Caco-2 (cell line): ENCODE measurements at regions not wholly inside any gene's neighbourhood (a gene's known extent, or its start where the extent isn't known, plus 50 kb on each side); places are given as distances from the start of the nearest gene placed in this dataset.

Experiments
- BruUV-seq: library from RNA; stranded (reverse); fragments of 400-500 nt; replicated peaks from 2 replicates; lab custom pipeline; 2021; lab: Mats Ljungman, UMichigan
- CTCF ChIA-PET: fragments of 300-600 bp; sonication (Branson Sonifier 250); formaldehyde crosslinking; loops from one replicate; lab custom pipeline; 2022; ENCODE audit warnings: antibody characterized with exemption; lab: Charles Lee
- POLR2A ChIA-PET: fragments of 300-600 bp; sonication (Branson Sonifier 250); formaldehyde crosslinking; loops from one replicate; lab custom pipeline; 2022; ENCODE audit warnings: antibody characterized with exemption; lab: Charles Lee
- DNase-seq, 2 experiments: peaks; one replicate each; pipeline versions ENCODE4 v3.0.0 to v3.0.0-alpha.2; 2020 to 2022
- H3K27me3 ChIP-seq: replicated peaks from 2 replicates; pipeline ENCODE4 v1.6.0; 2011; ENCODE audit warnings: low read length; ENCODE audit not compliant: control insufficient read depth, insufficient read depth
- H3K36me3 ChIP-seq: 2 replicates; pipeline ENCODE4 v1.5.1; 2011; ENCODE audit warnings: low read length; ENCODE audit not compliant: control insufficient read depth, insufficient read depth
- H3K4me1 ChIP-seq: fragments of 250-450 bp; sonication (Bioruptor Pico); 2 replicates; pipeline ENCODE4 v1.5.1; 2020; ENCODE audit warnings: mild to moderate bottlenecking
- H3K4me3 ChIP-seq: 2 replicates; pipeline ENCODE4 v1.5.1; 2011; ENCODE audit warnings: low read depth, mild to moderate bottlenecking, control low read depth, low read length
- H3K9me3 ChIP-seq: fragments of 250-450 bp; sonication (Bioruptor Pico); 2 replicates; pipeline ENCODE4 v1.5.1; 2020; ENCODE audit warnings: mild to moderate bottlenecking, moderate library complexity
- H3K27ac Mint-ChIP-seq: one replicate; pipeline ENCODE4 v1.8.0; 2022; ENCODE audit warnings: mixed read lengths; ENCODE audit not compliant: unreplicated experiment
- H3K27me3 Mint-ChIP-seq: one replicate; pipeline ENCODE4 v1.8.0; 2022; ENCODE audit warnings: mixed read lengths; ENCODE audit not compliant: insufficient read depth, unreplicated experiment
- H3K36me3 Mint-ChIP-seq: one replicate; pipeline ENCODE4 v1.8.0; 2022; ENCODE audit warnings: mild to moderate bottlenecking, mixed read lengths; ENCODE audit not compliant: insufficient read depth, unreplicated experiment
- H3K4me1 Mint-ChIP-seq: one replicate; pipeline ENCODE4 v1.8.0; 2022; ENCODE audit warnings: low read depth, mixed read lengths; ENCODE audit not compliant: unreplicated experiment
- H3K4me3 Mint-ChIP-seq: one replicate; pipeline ENCODE4 v1.8.0; 2022; ENCODE audit warnings: mild to moderate bottlenecking, moderate library complexity, mixed read lengths; ENCODE audit not compliant: unreplicated experiment
- H3K9me3 Mint-ChIP-seq: one replicate; pipeline ENCODE4 v1.8.0; 2022; ENCODE audit warnings: mixed read lengths; ENCODE audit not compliant: unreplicated experiment
- intact Hi-C: fragments of 100-400 bp; cut with micrococcal nuclease; formaldehyde crosslinking; loops from one replicate; pipeline ENCODE4 v1.10.0; 2022; ENCODE audit not compliant: unreplicated experiment
- TF ChIP-seq, protein P1 (sequence below), 2 experiments: fragments of 200-600 bp in 1 of 2; IDR thresholded peaks; 1 replicate in 1 of 2; 2 replicates in 1 of 2; pipeline versions ENCODE4 v1.5.1 to v1.8.0; 2011 to 2022; ENCODE audit warnings: antibody characterized with exemption in 1 of 2, control low read depth in 1 of 2, inconsistent platforms in 1 of 2, low read depth in 1 of 2, low read length in 1 of 2, mild to moderate bottlenecking in 1 of 2, moderate library complexity in 1 of 2; ENCODE audit not compliant: insufficient read depth in 1 of 2, severe bottlenecking in 1 of 2, unreplicated experiment in 1 of 2

GRCh38 chr4:188197566-188197965 lies 58.3 kb downstream of the TRIML1 start:
- ChIA-PET POLR2A (no interaction called here), CTCF (no interaction called here)
- DNase-seq: no peak
- TF ChIP-seq, protein P1, sequence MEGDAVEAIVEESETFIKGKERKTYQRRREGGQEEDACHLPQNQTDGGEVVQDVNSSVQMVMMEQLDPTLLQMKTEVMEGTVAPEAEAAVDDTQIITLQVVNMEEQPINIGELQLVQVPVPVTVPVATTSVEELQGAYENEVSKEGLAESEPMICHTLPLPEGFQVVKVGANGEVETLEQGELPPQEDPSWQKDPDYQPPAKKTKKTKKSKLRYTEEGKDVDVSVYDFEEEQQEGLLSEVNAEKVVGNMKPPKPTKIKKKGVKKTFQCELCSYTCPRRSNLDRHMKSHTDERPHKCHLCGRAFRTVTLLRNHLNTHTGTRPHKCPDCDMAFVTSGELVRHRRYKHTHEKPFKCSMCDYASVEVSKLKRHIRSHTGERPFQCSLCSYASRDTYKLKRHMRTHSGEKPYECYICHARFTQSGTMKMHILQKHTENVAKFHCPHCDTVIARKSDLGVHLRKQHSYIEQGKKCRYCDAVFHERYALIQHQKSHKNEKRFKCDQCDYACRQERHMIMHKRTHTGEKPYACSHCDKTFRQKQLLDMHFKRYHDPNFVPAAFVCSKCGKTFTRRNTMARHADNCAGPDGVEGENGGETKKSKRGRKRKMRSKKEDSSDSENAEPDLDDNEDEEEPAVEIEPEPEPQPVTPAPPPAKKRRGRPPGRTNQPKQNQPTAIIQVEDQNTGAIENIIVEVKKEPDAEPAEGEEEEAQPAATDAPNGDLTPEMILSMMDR (IDR thresholded peaks at IDR 0.05; ENCODE audit: insufficient read depth in 1 of 2, low read depth in 1 of 2, low read length in 1 of 2, severe bottlenecking in 1 of 2, unreplicated experiment in 1 of 2): no peak
- Mint-ChIP-seq H3K27ac (no peak overlapping the region), H3K4me1 (peaks cover 12% of the 10 kb centered on the region), H3K4me3 (no peak overlapping the region), H3K27me3 (no peaks in the 10 kb centered on the region), H3K36me3 (no peaks in the 10 kb centered on the region), H3K9me3 (peaks cover 6% of the 10 kb centered on the region)
- no TSS peak for BruUV-seq
- H3K9me3 ChIP-seq: no peaks in the 10 kb centered on the region
- H3K4me1 ChIP-seq: peaks cover 13% of the 10 kb centered on the region
- no peaks in the 10 kb centered on the region for H3K36me3 ChIP-seq
- no peaks in the 10 kb centered on the region for H3K27me3 ChIP-seq
- H3K4me3 ChIP-seq: no peak overlapping the region
- intact Hi-C loops: no loop called here

GRCh38 chr4:188198982-188199792 lies 59.9 kb downstream of the TRIML1 start:
- H3K4me3 Mint-ChIP-seq: no peak overlapping the region
- no TSS peak for BruUV-seq
- Histone ChIP-seq H3K36me3 (no peaks in the 10 kb centered on the region), H3K9me3 (no peaks in the 10 kb centered on the region), H3K4me3 (no peak overlapping the region), H3K27me3 (no peaks in the 10 kb centered on the region), H3K4me1 (peaks cover 13% of the 10 kb centered on the region)
- CTCF ChIA-PET: no interaction called here
- POLR2A ChIA-PET: no interaction called here
- DNase-seq: no peak
- H3K9me3 Mint-ChIP-seq: peaks cover 12% of the 10 kb centered on the region
- TF ChIP-seq, protein P1 (IDR thresholded peaks at IDR 0.05; ENCODE audit: insufficient read depth in 1 of 2, low read depth in 1 of 2, low read length in 1 of 2, severe bottlenecking in 1 of 2, unreplicated experiment in 1 of 2): no peak
- H3K36me3 Mint-ChIP-seq: no peaks in the 10 kb centered on the region
- peaks cover 12% of the 10 kb centered on the region for H3K4me1 Mint-ChIP-seq
- intact Hi-C loops: no loop called here
- H3K27ac Mint-ChIP-seq: peak overlapping the region; percentile 18
- H3K27me3 Mint-ChIP-seq: no peaks in the 10 kb centered on the region

DNA sequence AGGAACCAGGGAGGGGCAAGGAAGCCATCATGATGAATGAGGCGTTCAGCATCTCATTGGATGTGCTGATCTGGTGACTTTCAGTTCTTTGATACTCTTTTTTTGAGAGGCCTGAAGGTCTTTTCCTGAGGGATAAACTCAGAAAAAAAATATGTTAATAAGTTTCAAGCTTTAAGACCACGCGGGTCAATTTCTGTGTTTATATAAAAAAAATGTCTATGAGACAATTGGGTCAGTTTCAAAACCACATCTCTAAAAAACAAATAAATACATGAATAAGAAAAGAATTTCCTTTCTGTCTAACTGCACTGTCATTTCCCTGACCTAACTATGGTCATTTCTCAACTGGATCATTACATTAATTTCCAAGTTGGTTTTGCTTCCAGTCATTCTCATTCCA lies 62.6 kb downstream of the TRIML1 start:
- Histone ChIP-seq H3K4me1 (no peaks in the 10 kb centered on the region), H3K27me3 (no peaks in the 10 kb centered on the region), H3K36me3 (no peaks in the 10 kb centered on the region), H3K9me3 (no peaks in the 10 kb centered on the region), H3K4me3 (no peak overlapping the region)
- Mint-ChIP-seq H3K4me1 (peaks cover 12% of the 10 kb centered on the region), H3K27me3 (no peaks in the 10 kb centered on the region), H3K27ac (no peak overlapping the region), H3K4me3 (no peak overlapping the region), H3K9me3 (peaks cover 12% of the 10 kb centered on the region), H3K36me3 (no peaks in the 10 kb centered on the region)
- TF ChIP-seq, protein P1 (IDR thresholded peaks at IDR 0.05; ENCODE audit: insufficient read depth in 1 of 2, low read depth in 1 of 2, low read length in 1 of 2, severe bottlenecking in 1 of 2, unreplicated experiment in 1 of 2): no peak
- intact Hi-C loops: no loop called here
- no TSS peak for BruUV-seq
- DNase-seq: no peak
- CTCF ChIA-PET: no interaction called here
- POLR2A ChIA-PET: no interaction called here
